ENCODE measurements at regions not wholly inside any gene's neighbourhood (a gene's known extent, or its start where the extent isn't known, plus 50 kb on each side); places are given as distances from the start of the nearest gene placed in this dataset.

DNA sequence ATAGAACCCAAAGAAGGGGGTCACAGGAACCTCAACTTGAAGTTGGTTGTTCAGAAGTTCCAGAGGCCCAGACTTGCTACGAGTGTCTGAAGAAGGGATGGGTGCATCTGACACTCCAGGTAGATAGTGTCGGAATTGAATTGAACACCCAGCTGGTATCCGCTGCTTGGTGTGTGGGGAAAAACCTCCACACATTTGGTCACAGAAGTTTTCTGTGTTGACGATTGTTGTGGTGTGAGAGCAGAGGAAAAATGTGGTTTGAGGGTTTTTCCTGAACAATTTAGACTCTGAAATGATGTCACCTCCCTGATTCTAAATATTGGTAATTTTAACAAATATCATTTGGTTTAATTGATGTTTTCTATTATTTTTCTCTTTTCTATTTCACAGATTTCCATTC is 218.8 kb upstream of the CTNNB1 start:
- TF ChIP-seq CTCF (IDR thresholded peaks at IDR 0.05; ENCODE audit: borderline replicate concordance, extremely low read depth, low read length, poor library complexity, severe bottlenecking) (no peak), EZH2 (IDR thresholded peaks at IDR 0.05; ENCODE audit: borderline replicate concordance, low read depth, low read length, severe bottlenecking) (no peak)

Data from DND-41 (cell line).